Liver (tissue), 8 donors: ENCODE measurements at regions not wholly inside any gene's neighbourhood (a gene's known extent, or its start where the extent isn't known, plus 50 kb on each side); places are given as distances from the start of the nearest gene placed in this dataset.

ENCODE experiments used
- DNase-seq: peaks from one replicate; pipeline ENCODE4 v3.0.0-alpha.2; 2017; ENCODE audit warnings: low spot score
- H3K27ac ChIP-seq, 2 donors: one replicate each; pipeline ENCODE4 v1.7.0; 2013; ENCODE audit warnings: inconsistent platforms in 2 of 2, low read length in 2 of 2, control low read depth in 1 of 2, low read depth in 1 of 2, mild to moderate bottlenecking in 1 of 2
- H3K27me3 ChIP-seq, 4 donors: one replicate each; pipeline versions ENCODE4 v1.6.1 to v1.7.0; 2013; ENCODE audit warnings: low read length in 3 of 4, inconsistent platforms in 1 of 4, mild to moderate bottlenecking in 1 of 4, moderate library complexity in 1 of 4; ENCODE audit not compliant: control insufficient read depth in 4 of 4, insufficient read depth in 4 of 4
- H3K36me3 ChIP-seq, 4 donors: one replicate each; pipeline versions ENCODE4 v1.6.1 to v1.7.0; 2013; ENCODE audit warnings: low read length in 3 of 4, mild to moderate bottlenecking in 3 of 4, low read depth in 1 of 4, moderate library complexity in 1 of 4; ENCODE audit not compliant: control insufficient read depth in 4 of 4, insufficient read depth in 3 of 4
- H3K4me1 ChIP-seq, 4 donors: one replicate each; pipeline versions ENCODE4 v1.6.1 to v1.7.0; 2013; ENCODE audit warnings: low read length in 3 of 4, mild to moderate bottlenecking in 3 of 4, moderate library complexity in 1 of 4; ENCODE audit not compliant: control insufficient read depth in 4 of 4, insufficient read depth in 4 of 4
- H3K4me3 ChIP-seq, 3 donors: one replicate each; pipeline versions ENCODE4 v1.6.1 to v1.7.0; 2013; ENCODE audit warnings: low read length in 3 of 3, control low read depth in 1 of 3, low read depth in 1 of 3, mild to moderate bottlenecking in 1 of 3
- H3K9ac ChIP-seq, 2 donors: one replicate each; pipeline ENCODE4 v1.7.0; 2013; ENCODE audit warnings: low read length in 2 of 2, mild to moderate bottlenecking in 2 of 2, moderate library complexity in 2 of 2, control low read depth in 1 of 2, low read depth in 1 of 2
- H3K9me3 ChIP-seq, 4 donors: one replicate each; pipeline versions ENCODE4 v1.6.1 to v1.7.0; 2013; ENCODE audit warnings: low read length in 3 of 4; ENCODE audit not compliant: control insufficient read depth in 4 of 4
- ATF3 ChIP-seq: IDR thresholded peaks from 2 replicates; pipeline ENCODE4 v1.6.1; 2016; ENCODE audit warnings: antibody characterized with exemption
- CTCF ChIP-seq: fragments of 150-350 bp; IDR thresholded peaks from 2 replicates; pipeline ENCODE4 v1.5.1; 2017; ENCODE audit warnings: improper control_type of control experiment, low read depth, low read length; ENCODE audit not compliant: missing input control
- EGR1 ChIP-seq, 2 donors: IDR thresholded peaks; 2 replicates each; pipeline ENCODE4 v1.6.1; 2016 to 2018; ENCODE audit warnings: antibody characterized with exemption in 2 of 2, low read depth in 2 of 2
- FOXA1 ChIP-seq: IDR thresholded peaks from 2 replicates; pipeline ENCODE4 v1.6.1; 2016; ENCODE audit warnings: antibody characterized with exemption
- FOXA2 ChIP-seq: IDR thresholded peaks from 2 replicates; pipeline ENCODE4 v1.6.1; 2016; ENCODE audit warnings: antibody characterized with exemption
- HNF4G ChIP-seq: IDR thresholded peaks from 2 replicates; pipeline ENCODE4 v1.6.1; 2016; ENCODE audit warnings: antibody characterized with exemption
- JUND ChIP-seq, 2 donors: IDR thresholded peaks; 2 replicates each; pipeline ENCODE4 v1.6.1; 2016; ENCODE audit warnings: antibody characterized with exemption in 2 of 2
- MAX ChIP-seq: IDR thresholded peaks from 2 replicates; pipeline ENCODE4 v1.6.1; 2016; ENCODE audit warnings: antibody characterized with exemption
- NR2F2 ChIP-seq: IDR thresholded peaks from 2 replicates; pipeline ENCODE4 v1.6.1; 2016; ENCODE audit warnings: antibody characterized with exemption
- SP1 ChIP-seq: IDR thresholded peaks from 2 replicates; pipeline ENCODE4 v1.6.1; 2018; ENCODE audit warnings: antibody characterized with exemption, mild to moderate bottlenecking
- TAF1 ChIP-seq: conservative IDR thresholded peaks from 2 replicates; pipeline ENCODE4 v1.6.1; 2016; ENCODE audit warnings: antibody characterized with exemption, mild to moderate bottlenecking
- YY1 ChIP-seq: IDR thresholded peaks from 2 replicates; pipeline ENCODE4 v1.6.1; 2016; ENCODE audit warnings: antibody characterized with exemption, mild to moderate bottlenecking
- ZBTB33 ChIP-seq: IDR thresholded peaks from 2 replicates; pipeline ENCODE4 v1.6.1; 2016; ENCODE audit warnings: antibody characterized with exemption
- WGBS: extraction: QIAGEN DNeasy Blood & Tissue Kit; methylation state at CpG from one replicate; pipeline ENCODE4 v1.1.7; 2013; 5-methylcytosine and 5-hydroxymethylcytosine counted together
- donor health status: healthy.
- donor health status: healthy.
- donor health status: healthy.
- donor health status: healthy.
- donor health status: healthy.

- no peak overlapping the region for H3K27ac ChIP-seq
- TF ChIP-seq ZBTB33, result no peak
- TF ChIP-seq FOXA2, result no peak
- no peak for TF ChIP-seq JUND (IDR thresholded peaks at IDR 0.05)
- no peak for TF ChIP-seq HNF4G
- TF ChIP-seq NR2F2, result no peak
- TF ChIP-seq YY1, result no peak
- no peak for TF ChIP-seq FOXA1
- TF ChIP-seq SP1, result no peak
- TF ChIP-seq ATF3, result no peak
- TF ChIP-seq MAX, result no peak
- TF ChIP-seq TAF1, result no peak
- H3K4me3 ChIP-seq, result no peak overlapping the region
- H3K4me1 ChIP-seq, result no peaks in the 10 kb centered on the region
- 57% methylated on average over 6 of the region's 6 CpGs for WGBS
- H3K27me3 ChIP-seq, result no peaks in the 10 kb centered on the region
- DNase-seq, result no peak
- H3K9me3 ChIP-seq, result no peaks in the 10 kb centered on the region
- no peak overlapping the region for H3K9ac ChIP-seq
- no peaks in the 10 kb centered on the region for H3K36me3 ChIP-seq
Observed at GRCh38 chr4:124483048-124483906, 229.3 kb downstream of the ANKRD50 start.

GRCh38 chr4:124484008-124484407, 228.5 kb downstream of the ANKRD50 start:
- no peak for DNase-seq
- H3K27me3 ChIP-seq, result no peaks in the 10 kb centered on the region
- no peak overlapping the region for H3K4me3 ChIP-seq
- TF ChIP-seq CTCF (no peak), MAX (no peak)
- no peaks in the 10 kb centered on the region for H3K4me1 ChIP-seq
- no peaks in the 10 kb centered on the region for H3K36me3 ChIP-seq
- H3K9me3 ChIP-seq, result no peaks in the 10 kb centered on the region
- no peak overlapping the region for H3K9ac ChIP-seq
- H3K27ac ChIP-seq, result no peak overlapping the region

- 97% methylated on average over 2 of the region's 2 CpGs for WGBS
- Histone ChIP-seq H3K27me3 (no peaks in the 10 kb centered on the region), H3K9me3 (no peaks in the 10 kb centered on the region), H3K4me1 (no peaks in the 10 kb centered on the region), H3K27ac (no peak overlapping the region), H3K9ac (no peak overlapping the region), H3K36me3 (no peaks in the 10 kb centered on the region), H3K4me3 (no peak overlapping the region)
- TF ChIP-seq TAF1, result no peak
- TF ChIP-seq YY1, result no peak
- no peak for TF ChIP-seq EGR1 (IDR thresholded peaks at IDR 0.05; ENCODE audit: low read depth in 2 of 2)
- no peak for TF ChIP-seq ZBTB33
- no peak for DNase-seq
Observed at GRCh38 chr4:124484940-124485339, 227.6 kb downstream of the ANKRD50 start.
